DOHH2 (cell line): ENCODE measurements at regions not wholly inside any gene's neighbourhood (a gene's known extent, or its start where the extent isn't known, plus 50 kb on each side); places are given as distances from the start of the nearest gene placed in this dataset.

Experiments used
- H3F3A ChIP-seq: fragments of 200-600 bp; sonication (generic), shearing (Covaris generic); 2 replicates; pipeline ENCODE4 v1.6.0; 2016; ENCODE audit warnings: antibody characterized with exemption, mild to moderate bottlenecking; ENCODE audit not compliant: control insufficient read depth, insufficient read depth
- H3K27ac ChIP-seq: fragments of 200-600 bp; sonication (generic); 2 replicates; pipeline ENCODE4 v1.5.1; 2014; ENCODE audit warnings: low read depth, mild to moderate bottlenecking, low read length, moderate library complexity
- H3K27me3 ChIP-seq: fragments of 200-600 bp; sonication (generic); 2 replicates; pipeline ENCODE4 v1.6.1; 2014; ENCODE audit warnings: mild to moderate bottlenecking, low read length, mixed read lengths; ENCODE audit not compliant: control insufficient read depth
- H3K36me3 ChIP-seq: fragments of 200-600 bp; sonication (generic); 2 replicates; pipeline ENCODE4 v1.6.1; 2014; ENCODE audit warnings: mild to moderate bottlenecking, low read length, moderate library complexity, mixed read lengths; ENCODE audit not compliant: control insufficient read depth
- H3K4me1 ChIP-seq: fragments of 200-600 bp; sonication (generic); 2 replicates; pipeline ENCODE4 v1.6.1; 2014; ENCODE audit warnings: mild to moderate bottlenecking, low read length, mixed read lengths; ENCODE audit not compliant: control insufficient read depth
- H3K4me2 ChIP-seq: fragments of 200-600 bp; sonication (generic); 2 replicates; pipeline ENCODE4 v1.6.0; 2014; ENCODE audit warnings: mild to moderate bottlenecking, low read length, moderate library complexity
- H3K4me3 ChIP-seq: fragments of 200-600 bp; sonication (generic); 2 replicates; pipeline ENCODE4 v1.5.1; 2014; ENCODE audit warnings: mild to moderate bottlenecking, low read length, mixed read lengths
- H3K79me2 ChIP-seq: fragments of 200-600 bp; sonication (generic); 2 replicates; pipeline ENCODE4 v1.6.1; 2014; ENCODE audit warnings: mild to moderate bottlenecking, low read length, mixed read lengths; ENCODE audit not compliant: control insufficient read depth
- H3K9me2 ChIP-seq: fragments of 200-600 bp; sonication (generic); replicated peaks from 2 replicates; pipeline ENCODE4 v1.6.1; 2014; ENCODE audit warnings: mild to moderate bottlenecking, low read length, mixed read lengths; ENCODE audit not compliant: control insufficient read depth
- H3K9me3 ChIP-seq: fragments of 200-600 bp; sonication (generic); 2 replicates; pipeline ENCODE4 v1.6.1; 2014; ENCODE audit warnings: antibody characterized with exemption, low read length, mixed read lengths; ENCODE audit not compliant: control insufficient read depth, insufficient read depth
- H4K20me1 ChIP-seq: fragments of 200-600 bp; sonication (generic); 2 replicates; pipeline ENCODE4 v1.6.0; 2014; ENCODE audit warnings: low read depth, mild to moderate bottlenecking, antibody characterized with exemption, low read length, moderate library complexity; ENCODE audit not compliant: control insufficient read depth, insufficient read depth
- CTCF ChIP-seq: fragments of 200-600 bp; sonication (generic); IDR thresholded peaks from one replicate; pipeline ENCODE4 v1.5.1; 2014; ENCODE audit warnings: antibody characterized with exemption, mild to moderate bottlenecking, low read depth, low read length; ENCODE audit not compliant: poor library complexity, severe bottlenecking
- EZH2phosphoT487 ChIP-seq: fragments of 200-600 bp; sonication (generic); IDR thresholded peaks from 2 replicates; pipeline ENCODE4 v1.6.1; 2017; ENCODE audit warnings: borderline replicate concordance, mild to moderate bottlenecking, antibody characterized with exemption, low read length, moderate library complexity, mixed read lengths

GRCh38 chr1:218584418-218585155, 239.5 kb downstream of the TGFB2 start:
- TF ChIP-seq CTCF (no peak), EZH2phosphoT487 (no peak)
- Histone ChIP-seq H3K36me3 (no peaks in the 10 kb centered on the region), H3F3A (no peaks in the 10 kb centered on the region), H3K4me2 (no peak overlapping the region), H3K27me3 (no peaks in the 10 kb centered on the region), H3K4me1 (no peaks in the 10 kb centered on the region), H3K4me3 (no peak overlapping the region), H3K9me3 (no peaks in the 10 kb centered on the region), H3K79me2 (no peaks in the 10 kb centered on the region), H3K27ac (no peak overlapping the region), H3K9me2 (no peaks in the 10 kb centered on the region), H4K20me1 (no peaks in the 10 kb centered on the region)

- Histone ChIP-seq H3K27me3 (no peaks in the 10 kb centered on the region), H3K27ac (no peak overlapping the region), H3K4me2 (no peak overlapping the region), H3K36me3 (no peaks in the 10 kb centered on the region), H3K4me1 (no peaks in the 10 kb centered on the region), H3K9me3 (no peaks in the 10 kb centered on the region), H3K79me2 (no peaks in the 10 kb centered on the region), H3K9me2 (no peaks in the 10 kb centered on the region), H3K4me3 (no peak overlapping the region), H4K20me1 (no peaks in the 10 kb centered on the region), H3F3A (no peaks in the 10 kb centered on the region)
- TF ChIP-seq EZH2phosphoT487 (no peak), CTCF (no peak)
Measured at GRCh38 chr1:218585511-218586184, 240.5 kb downstream of the TGFB2 start.

GRCh38 chr1:218587900-218588299, 242.8 kb downstream of the TGFB2 start:
- Histone ChIP-seq H3K4me1 (no peaks in the 10 kb centered on the region), H3K36me3 (no peaks in the 10 kb centered on the region), H3K9me2 (no peaks in the 10 kb centered on the region), H3K4me2 (no peak overlapping the region), H3K9me3 (no peaks in the 10 kb centered on the region), H3F3A (no peaks in the 10 kb centered on the region), H4K20me1 (no peaks in the 10 kb centered on the region), H3K4me3 (no peak overlapping the region), H3K27me3 (no peaks in the 10 kb centered on the region), H3K79me2 (no peaks in the 10 kb centered on the region), H3K27ac (no peak overlapping the region)
- TF ChIP-seq CTCF (no peak), EZH2phosphoT487 (no peak)
